GM23248 (cell line): ENCODE measurements at regions not wholly inside any gene's neighbourhood (a gene's known extent, or its start where the extent isn't known, plus 50 kb on each side); places are given as distances from the start of the nearest gene placed in this dataset.

Experiments
- EZH2 ChIP-seq: fragments of 200-600 bp; sonication (generic); IDR thresholded peaks from 2 replicates; pipeline ENCODE4 v1.6.1; 2018; ENCODE audit warnings: antibody characterized with exemption, mild to moderate bottlenecking; ENCODE audit not compliant: insufficient read depth, poor library complexity, severe bottlenecking
- EZH2phosphoT487 ChIP-seq: fragments of 200-600 bp; sonication (generic); IDR thresholded peaks from 2 replicates; pipeline ENCODE4 v1.6.1; 2018; ENCODE audit warnings: antibody characterized with exemption, moderate library complexity, mild to moderate bottlenecking, low read depth; ENCODE audit not compliant: insufficient read depth

DNA sequence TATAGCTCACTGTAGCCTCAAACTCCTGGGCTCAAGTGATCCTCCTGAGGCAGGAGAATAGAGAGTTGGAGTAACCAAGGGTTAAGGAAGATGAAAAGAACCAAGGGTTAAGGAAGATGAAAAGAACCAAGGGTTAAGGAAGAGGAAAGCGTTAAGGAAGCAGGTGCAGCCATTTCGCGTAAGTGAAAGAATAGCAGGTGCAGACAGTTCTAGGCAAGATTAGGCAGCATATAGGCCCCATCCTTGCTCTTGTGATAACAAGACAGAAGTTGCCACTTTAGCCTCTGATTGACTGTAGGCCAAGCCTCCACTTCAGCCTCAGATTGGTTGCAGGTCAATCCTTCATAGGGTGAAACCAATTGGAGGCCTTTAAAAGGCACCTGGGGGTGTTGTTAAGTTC is 677.4 kb downstream of the PDCD6IP start:
- TF ChIP-seq EZH2 = no peak
- no peak for TF ChIP-seq EZH2phosphoT487
